HL-60 (cell line): ENCODE measurements at regions not wholly inside any gene's neighbourhood (a gene's known extent, or its start where the extent isn't known, plus 50 kb on each side); places are given as distances from the start of the nearest gene placed in this dataset.

ENCODE experiments used
- DNase-seq, 2 experiments: peaks; one replicate each; pipeline ENCODE4 v3.0.0-alpha.2; 2010 to 2020; ENCODE audit warnings: low read depth in 1 of 2, low spot score in 1 of 2
- H3K27ac ChIP-seq: fragments of 250-450 bp; sonication (Bioruptor Pico); replicated peaks from 2 replicates; pipeline ENCODE4 v1.5.1; 2020; ENCODE audit warnings: mild to moderate bottlenecking, moderate library complexity
- H3K27me3 ChIP-seq: fragments of 250-450 bp; sonication (Bioruptor Pico); 2 replicates; pipeline ENCODE4 v1.5.1; 2021; ENCODE audit warnings: mild to moderate bottlenecking, moderate library complexity; ENCODE audit not compliant: insufficient read depth, poor library complexity, severe bottlenecking
- H3K4me3 ChIP-seq: replicated peaks from 2 replicates; pipeline ENCODE4 v1.5.1; 2011; ENCODE audit warnings: mild to moderate bottlenecking, control low read depth, low read length; ENCODE audit not compliant: insufficient read depth
- GABPA ChIP-seq: IDR thresholded peaks from 2 replicates; pipeline ENCODE4 v1.6.1; 2012; ENCODE audit warnings: low read depth
- POLR2AphosphoS5 ChIP-seq: IDR thresholded peaks from 2 replicates; pipeline ENCODE4 v1.6.1; 2012; ENCODE audit warnings: low read depth
- SPI1 ChIP-seq: IDR thresholded peaks from 2 replicates; pipeline ENCODE4 v1.6.1; 2012; ENCODE audit warnings: low read depth, mild to moderate bottlenecking, borderline replicate concordance
- TF ChIP-seq, protein P1 (sequence below): IDR thresholded peaks from 2 replicates; pipeline ENCODE4 v1.6.1; 2012; ENCODE audit warnings: low read depth; ENCODE audit not compliant: insufficient replicate concordance
- TF ChIP-seq, protein P2 (sequence below): IDR thresholded peaks from one replicate; pipeline ENCODE4 v1.5.1; 2011; ENCODE audit warnings: low read length, control low read depth, inconsistent platforms; ENCODE audit not compliant: insufficient read depth

DNA sequence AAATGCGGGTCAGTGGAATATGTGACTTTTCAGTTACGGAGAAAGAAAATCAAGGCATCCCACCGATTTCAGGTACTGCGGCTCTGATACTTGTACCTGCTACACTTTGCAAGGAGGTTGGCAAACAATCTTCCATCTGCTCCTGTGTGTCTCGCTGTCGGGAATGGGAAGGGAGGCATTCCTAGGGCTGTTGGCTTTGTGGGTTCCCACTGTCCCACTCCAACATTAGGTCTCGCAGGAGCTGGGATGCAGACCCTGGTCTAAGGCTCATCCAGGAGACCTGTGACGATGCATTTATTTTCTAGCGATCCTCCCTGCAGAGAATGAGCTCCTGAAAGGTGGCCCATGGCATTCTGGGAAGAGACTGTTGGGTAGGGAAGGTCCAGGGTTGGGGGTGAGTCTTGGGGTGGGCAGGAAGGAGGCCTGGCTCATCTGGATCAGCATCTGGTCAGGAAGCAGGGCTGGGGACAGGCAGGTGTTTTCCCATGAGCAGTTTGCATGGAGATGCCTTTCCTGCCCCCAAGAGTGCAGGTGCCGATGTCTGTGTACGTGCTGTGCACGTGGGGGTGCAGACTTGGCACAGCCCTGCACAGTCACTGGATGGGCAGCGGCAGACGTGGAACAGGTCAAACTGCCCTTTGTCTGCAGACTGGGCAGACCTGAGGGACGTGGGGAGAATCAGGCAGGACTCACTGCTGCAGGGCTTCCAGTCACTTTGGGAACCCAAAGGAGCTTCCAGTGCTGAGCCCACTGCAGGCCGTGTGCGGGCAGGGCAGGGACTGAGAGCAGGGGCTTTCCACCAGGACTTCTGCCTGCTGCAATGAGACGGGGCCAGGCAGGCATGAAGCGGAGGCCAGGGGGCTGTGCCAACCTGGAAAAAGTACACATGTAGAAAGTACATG lies 152.4 kb downstream of the TEX29 start:
- no peaks in the 10 kb centered on the region for H3K27me3 ChIP-seq
- H3K4me3 ChIP-seq = no peak overlapping the region
- no peak for DNase-seq
- TF ChIP-seq, protein P1, sequence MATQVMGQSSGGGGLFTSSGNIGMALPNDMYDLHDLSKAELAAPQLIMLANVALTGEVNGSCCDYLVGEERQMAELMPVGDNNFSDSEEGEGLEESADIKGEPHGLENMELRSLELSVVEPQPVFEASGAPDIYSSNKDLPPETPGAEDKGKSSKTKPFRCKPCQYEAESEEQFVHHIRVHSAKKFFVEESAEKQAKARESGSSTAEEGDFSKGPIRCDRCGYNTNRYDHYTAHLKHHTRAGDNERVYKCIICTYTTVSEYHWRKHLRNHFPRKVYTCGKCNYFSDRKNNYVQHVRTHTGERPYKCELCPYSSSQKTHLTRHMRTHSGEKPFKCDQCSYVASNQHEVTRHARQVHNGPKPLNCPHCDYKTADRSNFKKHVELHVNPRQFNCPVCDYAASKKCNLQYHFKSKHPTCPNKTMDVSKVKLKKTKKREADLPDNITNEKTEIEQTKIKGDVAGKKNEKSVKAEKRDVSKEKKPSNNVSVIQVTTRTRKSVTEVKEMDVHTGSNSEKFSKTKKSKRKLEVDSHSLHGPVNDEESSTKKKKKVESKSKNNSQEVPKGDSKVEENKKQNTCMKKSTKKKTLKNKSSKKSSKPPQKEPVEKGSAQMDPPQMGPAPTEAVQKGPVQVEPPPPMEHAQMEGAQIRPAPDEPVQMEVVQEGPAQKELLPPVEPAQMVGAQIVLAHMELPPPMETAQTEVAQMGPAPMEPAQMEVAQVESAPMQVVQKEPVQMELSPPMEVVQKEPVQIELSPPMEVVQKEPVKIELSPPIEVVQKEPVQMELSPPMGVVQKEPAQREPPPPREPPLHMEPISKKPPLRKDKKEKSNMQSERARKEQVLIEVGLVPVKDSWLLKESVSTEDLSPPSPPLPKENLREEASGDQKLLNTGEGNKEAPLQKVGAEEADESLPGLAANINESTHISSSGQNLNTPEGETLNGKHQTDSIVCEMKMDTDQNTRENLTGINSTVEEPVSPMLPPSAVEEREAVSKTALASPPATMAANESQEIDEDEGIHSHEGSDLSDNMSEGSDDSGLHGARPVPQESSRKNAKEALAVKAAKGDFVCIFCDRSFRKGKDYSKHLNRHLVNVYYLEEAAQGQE = no peak
- TF ChIP-seq POLR2AphosphoS5 (no peak), SPI1 (no peak), GABPA (no peak)
- TF ChIP-seq, protein P2, sequence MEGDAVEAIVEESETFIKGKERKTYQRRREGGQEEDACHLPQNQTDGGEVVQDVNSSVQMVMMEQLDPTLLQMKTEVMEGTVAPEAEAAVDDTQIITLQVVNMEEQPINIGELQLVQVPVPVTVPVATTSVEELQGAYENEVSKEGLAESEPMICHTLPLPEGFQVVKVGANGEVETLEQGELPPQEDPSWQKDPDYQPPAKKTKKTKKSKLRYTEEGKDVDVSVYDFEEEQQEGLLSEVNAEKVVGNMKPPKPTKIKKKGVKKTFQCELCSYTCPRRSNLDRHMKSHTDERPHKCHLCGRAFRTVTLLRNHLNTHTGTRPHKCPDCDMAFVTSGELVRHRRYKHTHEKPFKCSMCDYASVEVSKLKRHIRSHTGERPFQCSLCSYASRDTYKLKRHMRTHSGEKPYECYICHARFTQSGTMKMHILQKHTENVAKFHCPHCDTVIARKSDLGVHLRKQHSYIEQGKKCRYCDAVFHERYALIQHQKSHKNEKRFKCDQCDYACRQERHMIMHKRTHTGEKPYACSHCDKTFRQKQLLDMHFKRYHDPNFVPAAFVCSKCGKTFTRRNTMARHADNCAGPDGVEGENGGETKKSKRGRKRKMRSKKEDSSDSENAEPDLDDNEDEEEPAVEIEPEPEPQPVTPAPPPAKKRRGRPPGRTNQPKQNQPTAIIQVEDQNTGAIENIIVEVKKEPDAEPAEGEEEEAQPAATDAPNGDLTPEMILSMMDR = no peak
- no peak overlapping the region for H3K27ac ChIP-seq

DNA sequence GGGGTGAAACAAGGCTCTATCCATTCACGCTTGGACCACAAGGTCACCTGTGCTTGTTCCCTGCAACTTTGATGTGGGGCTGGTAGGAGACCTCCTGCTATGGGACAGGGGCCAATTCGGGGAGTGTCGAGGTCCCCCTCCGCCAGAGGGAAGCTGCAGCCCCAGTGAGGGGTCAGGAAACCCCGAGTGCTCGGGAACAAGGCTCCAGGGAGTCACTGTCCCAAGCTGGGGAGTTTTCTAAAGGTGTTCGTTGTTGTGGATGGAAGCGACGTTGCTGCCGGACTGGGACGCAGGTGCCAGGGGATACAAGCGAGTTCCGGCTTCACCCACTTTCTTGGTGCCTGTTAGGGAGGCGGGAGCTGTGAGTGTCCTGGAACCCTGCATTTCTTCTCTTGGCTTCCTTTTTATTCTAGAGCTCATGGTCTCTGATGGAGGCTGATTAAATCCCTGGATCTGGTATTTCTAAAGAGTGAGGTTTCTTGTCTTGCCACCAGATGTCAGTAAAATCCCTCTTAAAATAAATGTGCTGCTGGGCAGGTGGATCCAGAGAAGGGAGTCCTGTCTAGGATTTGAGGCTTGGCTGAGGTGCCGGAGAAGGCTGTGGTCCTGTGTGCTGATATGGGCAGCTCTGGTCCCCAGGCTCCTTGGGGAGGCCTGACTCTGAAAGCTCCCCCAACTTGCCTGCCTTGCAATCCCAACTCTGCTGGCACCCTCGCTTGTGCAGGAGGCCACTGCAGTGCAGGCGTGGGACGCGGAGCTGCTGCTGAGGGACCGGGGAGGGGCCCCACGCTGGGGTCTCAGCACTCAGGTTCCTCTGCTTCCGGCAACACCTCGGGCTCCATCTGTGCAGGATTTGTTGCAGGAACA lies 153.9 kb downstream of the TEX29 start:
- H3K4me3 ChIP-seq = no peak overlapping the region
- no peak overlapping the region for H3K27ac ChIP-seq
- peak in 1 of 2 experiments; percentile 36 for DNase-seq
- TF ChIP-seq SPI1 = no peak
- TF ChIP-seq, protein P2 = no peak
- no peak for TF ChIP-seq POLR2AphosphoS5
- no peaks in the 10 kb centered on the region for H3K27me3 ChIP-seq

DNA sequence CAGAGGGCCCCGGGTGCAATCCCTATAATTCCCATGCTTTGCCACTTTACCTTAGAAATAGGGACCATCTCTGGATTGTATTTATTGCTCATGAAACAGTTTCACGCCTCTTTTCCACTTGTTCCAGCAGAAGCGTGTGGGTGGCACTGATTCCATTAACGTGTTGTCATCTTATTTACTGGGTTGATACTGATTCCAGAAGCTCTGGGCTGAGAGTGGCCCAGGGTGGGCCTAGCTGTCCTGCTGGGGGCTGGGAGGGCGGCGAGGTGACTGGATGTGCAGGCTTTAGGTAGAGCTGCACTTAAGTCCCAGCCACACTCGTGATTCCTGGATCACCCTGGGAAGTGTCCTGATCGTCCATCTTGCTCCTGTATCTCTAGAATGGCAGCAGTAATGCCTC lies 155.0 kb downstream of the TEX29 start:
- no peak overlapping the region for H3K27ac ChIP-seq
- H3K4me3 ChIP-seq = no peak overlapping the region
- no peaks in the 10 kb centered on the region for H3K27me3 ChIP-seq
- TF ChIP-seq POLR2AphosphoS5 (no peak), SPI1 (no peak), GABPA (no peak)
- TF ChIP-seq, protein P1 = no peak
- TF ChIP-seq, protein P2 = no peak
- DNase-seq = no peak
